Amniotic epithelial cell (primary cell): ENCODE measurements at regions not wholly inside any gene's neighbourhood (a gene's known extent, or its start where the extent isn't known, plus 50 kb on each side); places are given as distances from the start of the nearest gene placed in this dataset.
A peak's percentile ranks its signal among the peaks of the same experiment; 100 is the strongest.

Source experiments
- DNase-seq: peaks from one replicate; pipeline ENCODE4 v3.0.0-alpha.2; 2010; ENCODE audit warnings: low read depth

GRCh38 chr3:152054315-152054714 is 180.9 kb downstream of the SUCNR1 start:
- DNase-seq: no peak

GRCh38 chr3:152056073-152056472 is 182.6 kb downstream of the SUCNR1 start:
- no peak for DNase-seq

- no peak for DNase-seq
Measured at GRCh38 chr3:152056481-152056880, 183.0 kb downstream of the SUCNR1 start.

GRCh38 chr3:152056987-152057386 is 183.5 kb downstream of the SUCNR1 start:
- no peak for DNase-seq

GRCh38 chr3:152058856-152059255 is 185.4 kb downstream of the SUCNR1 start:
- DNase-seq: no peak

GRCh38 chr3:152060701-152061100 is 187.3 kb downstream of the SUCNR1 start:
- no peak for DNase-seq

- no peak for DNase-seq
Measured at GRCh38 chr3:152061296-152061695, 187.9 kb downstream of the SUCNR1 start.

GRCh38 chr3:152069871-152070270 is 196.4 kb downstream of the SUCNR1 start:
- DNase-seq: peak; percentile 8

- DNase-seq: no peak
Measured at GRCh38 chr3:152071315-152071714, 197.4 kb upstream of the MBNL1 start.

- DNase-seq: peak; percentile 78
Measured at GRCh38 chr3:152071924-152072323, 196.8 kb upstream of the MBNL1 start.

GRCh38 chr3:152073267-152073666 is 195.5 kb upstream of the MBNL1 start:
- peak; percentile 16 for DNase-seq

GRCh38 chr3:152076148-152076547 is 192.6 kb upstream of the MBNL1 start:
- peak; percentile 37 for DNase-seq

GRCh38 chr3:152079980-152080379 is 188.7 kb upstream of the MBNL1 start:
- DNase-seq: no peak

GRCh38 chr3:152083135-152083534 is 185.6 kb upstream of the MBNL1 start:
- no peak for DNase-seq

- no peak for DNase-seq
Measured at GRCh38 chr3:152084441-152085158, 184.1 kb upstream of the MBNL1 start.

- DNase-seq: no peak
Measured at GRCh38 chr3:152087153-152087552, 181.6 kb upstream of the MBNL1 start.

- DNase-seq: no peak
Measured at GRCh38 chr3:152089528-152089927, 179.2 kb upstream of the MBNL1 start.

- no peak for DNase-seq
Measured at GRCh38 chr3:152091725-152092124, 177.0 kb upstream of the MBNL1 start.

- no peak for DNase-seq
Measured at GRCh38 chr3:152093901-152094300, 174.8 kb upstream of the MBNL1 start.

GRCh38 chr3:152094406-152094805 is 174.3 kb upstream of the MBNL1 start:
- no peak for DNase-seq

GRCh38 chr3:152095472-152095871 is 173.3 kb upstream of the MBNL1 start:
- no peak for DNase-seq

- DNase-seq: no peak
Measured at GRCh38 chr3:152096280-152096906, 172.3 kb upstream of the MBNL1 start.

- DNase-seq: no peak
Measured at GRCh38 chr3:152097120-152097519, 171.6 kb upstream of the MBNL1 start.

- DNase-seq: peak; percentile 59
Measured at GRCh38 chr3:152097770-152098169, 171.0 kb upstream of the MBNL1 start.
